Stimulated activated CD4-positive, alpha-beta T cell treated with anti-CD3 and anti-CD28 coated beads, Interleukin-12 subunit alpha, Interleukin-12 subunit beta, amount 100 ng/mL, for 4 hours (primary cell): ENCODE measurements at regions not wholly inside any gene's neighbourhood (a gene's known extent, or its start where the extent isn't known, plus 50 kb on each side); places are given as distances from the start of the nearest gene placed in this dataset.
"Not testable (repeated sequence)": the region's sequence is repeated elsewhere in the genome, so short reads cannot be mapped to it uniquely, and the experiment has no call there.

Experiments
- DNase-seq: peaks from one replicate; pipeline ENCODE4 v3.0.0-alpha.2; 2020

GRCh38 chrX:104372547-104372946, 117.8 kb upstream of the ESX1 start:
- DNase-seq = no peak

- DNase-seq = no peak
These were observed 115.4 kb upstream of the ESX1 start for GRCh38 chrX:104370089-104370488.

- not testable (repeated sequence) for DNase-seq
These were observed 106.0 kb upstream of the ESX1 start for GRCh38 chrX:104360774-104361173.

- DNase-seq = no peak
These were observed 104.4 kb upstream of the ESX1 start for GRCh38 chrX:104359124-104359523.

GRCh38 chrX:104351173-104351769, 96.5 kb upstream of the ESX1 start:
- DNase-seq = no peak

GRCh38 chrX:104347860-104348259, 93.1 kb upstream of the ESX1 start:
- no peak for DNase-seq

- DNase-seq = peak; percentile 0
These were observed 88.8 kb upstream of the ESX1 start for GRCh38 chrX:104343428-104344129.

GRCh38 chrX:104342065-104342464, 87.3 kb upstream of the ESX1 start:
- no peak for DNase-seq

GRCh38 chrX:104335756-104336155, 81.0 kb upstream of the ESX1 start:
- DNase-seq = no peak

- DNase-seq = no peak
These were observed 80.2 kb upstream of the ESX1 start for GRCh38 chrX:104334971-104335370.

- no peak for DNase-seq
These were observed 76.2 kb upstream of the ESX1 start for GRCh38 chrX:104330966-104331365.

- no peak for DNase-seq
These were observed 75.0 kb upstream of the ESX1 start for GRCh38 chrX:104329731-104330130.

GRCh38 chrX:104325213-104325585, 70.5 kb upstream of the ESX1 start:
- DNase-seq = no peak

- DNase-seq = no peak
These were observed 69.9 kb upstream of the ESX1 start for GRCh38 chrX:104324461-104325212.

GRCh38 chrX:104319346-104319745, 64.6 kb upstream of the ESX1 start:
- no peak for DNase-seq

- DNase-seq = no peak
These were observed 63.7 kb upstream of the ESX1 start for GRCh38 chrX:104318330-104319009.

- no peak for DNase-seq
These were observed 62.0 kb upstream of the ESX1 start for GRCh38 chrX:104316739-104317138.

GRCh38 chrX:104315555-104315954, 60.8 kb upstream of the ESX1 start:
- no peak for DNase-seq

GRCh38 chrX:104310657-104311254, 56.0 kb upstream of the ESX1 start:
- no peak for DNase-seq

- DNase-seq = no peak
These were observed 55.4 kb upstream of the ESX1 start for GRCh38 chrX:104310090-104310489.

GRCh38 chrX:104309169-104309568, 54.4 kb upstream of the ESX1 start:
- no peak for DNase-seq

GRCh38 chrX:104307341-104307740, 52.6 kb upstream of the ESX1 start:
- no peak for DNase-seq

GRCh38 chrX:104306180-104306579, 51.4 kb upstream of the ESX1 start:
- DNase-seq = no peak
